Epithelial cell of esophagus (primary cell): ENCODE measurements at regions not wholly inside any gene's neighbourhood (a gene's known extent, or its start where the extent isn't known, plus 50 kb on each side); places are given as distances from the start of the nearest gene placed in this dataset.
"Not testable (repeated sequence)": the region's sequence is repeated elsewhere in the genome, so short reads cannot be mapped to it uniquely, and the experiment has no call there.

Experiments
- DNase-seq: peaks from one replicate; pipeline ENCODE4 v3.0.0; 2010; ENCODE audit warnings: low read depth
- H3K4me3 ChIP-seq: 2 replicates; pipeline ENCODE4 v1.5.1; 2011; ENCODE audit warnings: mild to moderate bottlenecking, low read length, control low read depth
- TF ChIP-seq, protein P1 (sequence below): IDR thresholded peaks from 2 replicates; pipeline ENCODE4 v1.5.1; 2011; ENCODE audit warnings: low read depth, mild to moderate bottlenecking, low read length, control low read depth, inconsistent platforms; ENCODE audit not compliant: insufficient read depth; ENCODE audit errors: missing control alignments

GRCh38 chr20:22848364-22848763 is 186.7 kb upstream of the SSTR4 start:
- DNase-seq: no peak
- no peak overlapping the region for H3K4me3 ChIP-seq
- TF ChIP-seq, protein P1, sequence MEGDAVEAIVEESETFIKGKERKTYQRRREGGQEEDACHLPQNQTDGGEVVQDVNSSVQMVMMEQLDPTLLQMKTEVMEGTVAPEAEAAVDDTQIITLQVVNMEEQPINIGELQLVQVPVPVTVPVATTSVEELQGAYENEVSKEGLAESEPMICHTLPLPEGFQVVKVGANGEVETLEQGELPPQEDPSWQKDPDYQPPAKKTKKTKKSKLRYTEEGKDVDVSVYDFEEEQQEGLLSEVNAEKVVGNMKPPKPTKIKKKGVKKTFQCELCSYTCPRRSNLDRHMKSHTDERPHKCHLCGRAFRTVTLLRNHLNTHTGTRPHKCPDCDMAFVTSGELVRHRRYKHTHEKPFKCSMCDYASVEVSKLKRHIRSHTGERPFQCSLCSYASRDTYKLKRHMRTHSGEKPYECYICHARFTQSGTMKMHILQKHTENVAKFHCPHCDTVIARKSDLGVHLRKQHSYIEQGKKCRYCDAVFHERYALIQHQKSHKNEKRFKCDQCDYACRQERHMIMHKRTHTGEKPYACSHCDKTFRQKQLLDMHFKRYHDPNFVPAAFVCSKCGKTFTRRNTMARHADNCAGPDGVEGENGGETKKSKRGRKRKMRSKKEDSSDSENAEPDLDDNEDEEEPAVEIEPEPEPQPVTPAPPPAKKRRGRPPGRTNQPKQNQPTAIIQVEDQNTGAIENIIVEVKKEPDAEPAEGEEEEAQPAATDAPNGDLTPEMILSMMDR: no peak

- not testable (repeated sequence) for H3K4me3 ChIP-seq
- TF ChIP-seq, protein P1: peak; percentile 79
- DNase-seq: peak; percentile 77
Observed at GRCh38 chr20:22851679-22852346, 183.3 kb upstream of the SSTR4 start.

- H3K4me3 ChIP-seq: no peak overlapping the region
- DNase-seq: peak; percentile 63
- TF ChIP-seq, protein P1: no peak
Observed at GRCh38 chr20:22861231-22861980, 173.7 kb upstream of the SSTR4 start.

DNA sequence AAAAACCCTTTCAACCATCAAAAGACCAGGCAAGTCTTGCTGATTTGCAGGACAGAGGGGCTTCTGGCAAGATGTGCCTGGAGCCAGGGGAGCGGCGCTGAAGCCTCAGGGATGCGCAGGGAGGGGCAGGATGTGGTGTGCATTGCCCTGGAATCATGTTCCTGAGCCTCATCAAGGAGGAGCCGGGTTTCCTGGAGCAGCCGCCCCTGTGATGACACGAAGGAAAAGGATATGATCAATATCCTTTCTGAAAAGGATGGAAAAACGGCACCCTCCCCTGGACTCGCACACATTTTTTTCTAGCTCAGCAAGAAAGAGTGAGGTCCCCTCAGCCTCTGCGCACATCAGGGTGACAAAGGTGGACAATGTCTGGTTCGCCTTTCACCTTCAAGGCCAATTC is 173.1 kb upstream of the SSTR4 start:
- DNase-seq: peak; percentile 45
- H3K4me3 ChIP-seq: no peak overlapping the region
- TF ChIP-seq, protein P1: no peak

DNA sequence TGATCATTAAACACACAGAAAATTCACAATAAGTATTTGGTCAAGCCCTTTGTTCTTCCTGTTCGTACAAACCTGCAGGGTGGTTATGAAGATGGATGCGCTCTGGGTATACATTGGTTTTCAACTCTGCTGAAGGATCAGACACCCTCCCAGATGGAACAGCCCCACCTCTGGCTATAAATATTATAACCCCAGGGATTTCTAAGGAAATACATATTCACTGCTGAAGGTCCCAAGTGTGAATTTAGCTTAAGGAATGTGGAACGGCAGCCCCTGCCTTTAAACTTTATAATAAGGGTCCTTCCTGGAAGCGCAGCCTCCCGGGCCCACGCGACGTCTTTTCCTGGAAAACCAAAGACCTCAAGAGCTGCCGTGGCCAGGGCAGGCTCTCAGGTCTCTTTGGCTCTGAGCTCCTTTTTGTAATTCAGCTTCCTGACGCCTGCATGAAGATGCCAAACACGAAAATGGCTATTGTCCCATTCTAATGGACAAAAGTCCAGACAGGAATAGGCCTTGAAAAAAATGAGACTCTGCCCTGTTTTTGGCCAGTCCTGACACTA is 172.4 kb upstream of the SSTR4 start:
- TF ChIP-seq, protein P1: peak; percentile 8
- no peak for DNase-seq
- H3K4me3 ChIP-seq: no peak overlapping the region

DNA sequence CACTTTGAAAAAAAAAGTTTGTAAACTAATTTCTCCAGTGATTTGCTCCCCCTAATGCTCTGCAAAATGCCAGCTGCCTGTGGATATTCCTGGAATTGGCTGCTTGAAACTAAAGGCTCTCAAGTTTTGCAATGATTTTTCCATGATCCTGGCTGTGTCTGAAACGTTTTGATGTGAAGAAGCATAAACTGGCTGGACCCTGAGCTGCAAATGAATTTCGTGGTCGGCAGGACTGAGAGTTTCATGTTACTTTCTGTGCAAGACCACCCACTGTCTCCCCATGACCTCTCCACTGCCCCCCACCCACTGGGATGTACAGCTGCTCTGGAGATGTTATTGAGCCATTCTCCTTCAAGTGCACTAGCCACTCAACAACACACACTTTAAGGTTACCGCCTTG is 171.3 kb upstream of the SSTR4 start:
- TF ChIP-seq, protein P1: no peak
- DNase-seq: no peak
- no peak overlapping the region for H3K4me3 ChIP-seq
